Osteoblast (primary cell): ENCODE measurements at regions not wholly inside any gene's neighbourhood (a gene's known extent, or its start where the extent isn't known, plus 50 kb on each side); places are given as distances from the start of the nearest gene placed in this dataset.

Source experiments
- DNase-seq: peaks from one replicate; pipeline ENCODE4 v3.0.0; 2011; ENCODE audit warnings: low spot score, mixed read lengths; ENCODE audit not compliant: insufficient read length; ENCODE audit errors: missing footprints
- H2AFZ ChIP-seq: 2 replicates; pipeline ENCODE4 v1.6.0; 2011; ENCODE audit warnings: mild to moderate bottlenecking, low read length
- H3K27ac ChIP-seq: 2 replicates; pipeline ENCODE4 v1.5.1; 2011; ENCODE audit warnings: mild to moderate bottlenecking, low read depth, low read length, moderate library complexity
- H3K27me3 ChIP-seq: 2 replicates; pipeline ENCODE4 v1.6.0; 2012; ENCODE audit warnings: mild to moderate bottlenecking, control low read depth, inconsistent platforms, low read length, moderate library complexity; ENCODE audit not compliant: insufficient read depth
- H3K36me3 ChIP-seq: 2 replicates; pipeline ENCODE4 v1.5.1; 2011; ENCODE audit warnings: mild to moderate bottlenecking, low read length, control low read depth, moderate library complexity; ENCODE audit not compliant: insufficient read depth
- H3K4me1 ChIP-seq: 2 replicates; pipeline ENCODE4 v1.5.1; 2011; ENCODE audit warnings: mild to moderate bottlenecking, low read length, control low read depth, moderate library complexity; ENCODE audit not compliant: insufficient read depth
- H3K4me2 ChIP-seq: 2 replicates; pipeline ENCODE4 v1.6.0; 2011; ENCODE audit warnings: mild to moderate bottlenecking, low read length; ENCODE audit not compliant: insufficient read depth
- H3K4me3 ChIP-seq: fragments of 200-600 bp; sonication (generic); 3 replicates; pipeline ENCODE4 v1.5.1; 2012; ENCODE audit warnings: mild to moderate bottlenecking, low read length, inconsistent platforms; ENCODE audit not compliant: insufficient read depth
- H3K79me2 ChIP-seq: 2 replicates; pipeline ENCODE4 v1.6.0; 2012; ENCODE audit warnings: mild to moderate bottlenecking, low read length, control low read depth, inconsistent platforms; ENCODE audit not compliant: insufficient read depth
- H3K9me3 ChIP-seq: 2 replicates; pipeline ENCODE4 v1.5.1; 2011; ENCODE audit warnings: low read depth, low read length, control low read depth
- H4K20me1 ChIP-seq: 2 replicates; pipeline ENCODE4 v1.6.0; 2012; ENCODE audit warnings: mild to moderate bottlenecking, low read length, control low read depth; ENCODE audit not compliant: insufficient read depth
- CTCF ChIP-seq: IDR thresholded peaks from 2 replicates; pipeline ENCODE4 v1.5.1; 2011; ENCODE audit warnings: mild to moderate bottlenecking, low read depth, low read length, moderate library complexity; ENCODE audit errors: extremely low read depth

GRCh38 chr2:41066168-41066567, 614.3 kb upstream of the SLC8A1 start:
- H4K20me1 ChIP-seq: no peaks in the 10 kb centered on the region
- no peaks in the 10 kb centered on the region for H3K4me1 ChIP-seq
- no peak overlapping the region for H2AFZ ChIP-seq
- H3K4me2 ChIP-seq: no peak overlapping the region
- DNase-seq: no peak
- no peaks in the 10 kb centered on the region for H3K27me3 ChIP-seq
- H3K79me2 ChIP-seq: no peaks in the 10 kb centered on the region
- no peak overlapping the region for H3K4me3 ChIP-seq
- no peak for TF ChIP-seq CTCF
- H3K27ac ChIP-seq: no peak overlapping the region
- H3K9me3 ChIP-seq: no peaks in the 10 kb centered on the region
- H3K36me3 ChIP-seq: no peaks in the 10 kb centered on the region

- no peak for DNase-seq
- no peaks in the 10 kb centered on the region for H3K4me1 ChIP-seq
Observed at GRCh38 chr2:41068740-41069139, 616.9 kb upstream of the SLC8A1 start.

GRCh38 chr2:41078341-41078740, 626.5 kb upstream of the SLC8A1 start:
- no peak for TF ChIP-seq CTCF
- H3K4me2 ChIP-seq: no peak overlapping the region
- H3K36me3 ChIP-seq: no peaks in the 10 kb centered on the region
- H3K27ac ChIP-seq: no peak overlapping the region
- no peaks in the 10 kb centered on the region for H3K27me3 ChIP-seq
- no peak overlapping the region for H2AFZ ChIP-seq
- no peak overlapping the region for H3K4me3 ChIP-seq
- DNase-seq: no peak
- H4K20me1 ChIP-seq: no peaks in the 10 kb centered on the region
- no peaks in the 10 kb centered on the region for H3K79me2 ChIP-seq
- no peaks in the 10 kb centered on the region for H3K4me1 ChIP-seq
- H3K9me3 ChIP-seq: no peaks in the 10 kb centered on the region

More at GRCh38 chr2:41068740-41069139, 616.9 kb upstream of the SLC8A1 start:
- H3K27me3 ChIP-seq: no peaks in the 10 kb centered on the region
- no peaks in the 10 kb centered on the region for H3K9me3 ChIP-seq
- H2AFZ ChIP-seq: no peak overlapping the region
- no peak overlapping the region for H3K4me3 ChIP-seq
- H3K27ac ChIP-seq: no peak overlapping the region
- H3K36me3 ChIP-seq: no peaks in the 10 kb centered on the region
- TF ChIP-seq CTCF: no peak
- H3K79me2 ChIP-seq: no peaks in the 10 kb centered on the region
- no peak overlapping the region for H3K4me2 ChIP-seq
- no peaks in the 10 kb centered on the region for H4K20me1 ChIP-seq

GRCh38 chr2:41079011-41079410, 627.1 kb upstream of the SLC8A1 start:
- no peaks in the 10 kb centered on the region for H4K20me1 ChIP-seq
- H3K27ac ChIP-seq: no peak overlapping the region
- no peak overlapping the region for H2AFZ ChIP-seq
- no peak for DNase-seq
- no peak for TF ChIP-seq CTCF
- H3K4me3 ChIP-seq: no peak overlapping the region
- H3K4me1 ChIP-seq: no peaks in the 10 kb centered on the region
- H3K9me3 ChIP-seq: no peaks in the 10 kb centered on the region
- no peaks in the 10 kb centered on the region for H3K36me3 ChIP-seq
- H3K79me2 ChIP-seq: no peaks in the 10 kb centered on the region
- no peak overlapping the region for H3K4me2 ChIP-seq
- H3K27me3 ChIP-seq: no peaks in the 10 kb centered on the region
